Amniotic epithelial cell (primary cell): ENCODE measurements at regions not wholly inside any gene's neighbourhood (a gene's known extent, or its start where the extent isn't known, plus 50 kb on each side); places are given as distances from the start of the nearest gene placed in this dataset.
"Not testable (repeated sequence)": the region's sequence is repeated elsewhere in the genome, so short reads cannot be mapped to it uniquely, and the experiment has no call there.

ENCODE experiments used
- DNase-seq: peaks from one replicate; pipeline ENCODE4 v3.0.0-alpha.2; 2010; ENCODE audit warnings: low read depth

- DNase-seq = no peak
These were observed 1770.6 kb downstream of the PLA2G4A start for GRCh38 chr1:188599313-188599712.

GRCh38 chr1:188611432-188611831 is 1782.7 kb downstream of the PLA2G4A start:
- no peak for DNase-seq

GRCh38 chr1:188615321-188615720 is 1786.6 kb downstream of the PLA2G4A start:
- peak; percentile 86 for DNase-seq

GRCh38 chr1:188620236-188620635 is 1791.5 kb downstream of the PLA2G4A start:
- DNase-seq = no peak

GRCh38 chr1:188641566-188642211 is 1812.9 kb downstream of the PLA2G4A start:
- DNase-seq = no peak

- DNase-seq = no peak
These were observed 1814.0 kb downstream of the PLA2G4A start for GRCh38 chr1:188642704-188643103.

- DNase-seq = peak; percentile 96
These were observed 1823.9 kb downstream of the PLA2G4A start for GRCh38 chr1:188652678-188653077.

- not testable (repeated sequence) for DNase-seq
These were observed 1821.7 kb downstream of the BRINP3 start for GRCh38 chr1:188655966-188656365.

GRCh38 chr1:188660572-188660971 is 1817.1 kb downstream of the BRINP3 start:
- peak; percentile 39 for DNase-seq

- no peak for DNase-seq
These were observed 1812.2 kb downstream of the BRINP3 start for GRCh38 chr1:188665477-188665876.

GRCh38 chr1:188668083-188668482 is 1809.6 kb downstream of the BRINP3 start:
- DNase-seq = no peak

GRCh38 chr1:188669728-188670382 is 1807.8 kb downstream of the BRINP3 start:
- peak; percentile 60 for DNase-seq

- peak; percentile 7 for DNase-seq
These were observed 1806.8 kb downstream of the BRINP3 start for GRCh38 chr1:188670837-188671236.

- DNase-seq = no peak
These were observed 1805.5 kb downstream of the BRINP3 start for GRCh38 chr1:188672153-188672552.

GRCh38 chr1:188689542-188689941 is 1788.1 kb downstream of the BRINP3 start:
- DNase-seq = no peak

- DNase-seq = no peak
These were observed 1777.5 kb downstream of the BRINP3 start for GRCh38 chr1:188700116-188700515.

GRCh38 chr1:188706742-188707141 is 1770.9 kb downstream of the BRINP3 start:
- DNase-seq = peak; percentile 86

GRCh38 chr1:188708795-188709535 is 1768.7 kb downstream of the BRINP3 start:
- DNase-seq = no peak

- no peak for DNase-seq
These were observed 1762.1 kb downstream of the BRINP3 start for GRCh38 chr1:188715566-188715965.

- no peak for DNase-seq
These were observed 1757.9 kb downstream of the BRINP3 start for GRCh38 chr1:188719735-188720134.

GRCh38 chr1:188723332-188724020 is 1754.2 kb downstream of the BRINP3 start:
- peak; percentile 8 for DNase-seq

GRCh38 chr1:188729039-188729438 is 1748.6 kb downstream of the BRINP3 start:
- DNase-seq = no peak
